DND-41 (cell line): ENCODE measurements at regions not wholly inside any gene's neighbourhood (a gene's known extent, or its start where the extent isn't known, plus 50 kb on each side); places are given as distances from the start of the nearest gene placed in this dataset.

Experiments used
- ATAC-seq: fragments of 200-7000 bp; cut with Tn5 transposase; 3 replicates; pipeline ENCODE4 v1.9.1; 2021; ENCODE audit warnings: low read depth; ENCODE audit not compliant: insufficient read depth
- DNase-seq: peaks from one replicate; pipeline ENCODE4 v3.0.0-alpha.2; 2020
- H2AFZ ChIP-seq: 2 replicates; pipeline ENCODE4 v1.6.0; 2012; ENCODE audit warnings: low read depth, low read length
- H3K27ac ChIP-seq: 2 replicates; pipeline ENCODE4 v1.5.1; 2012; ENCODE audit warnings: low read length, inconsistent platforms
- H3K27me3 ChIP-seq: fragments of 200-600 bp; sonication (generic); 2 replicates; pipeline ENCODE4 v1.6.0; 2012; ENCODE audit warnings: low read length, mild to moderate bottlenecking, inconsistent platforms; ENCODE audit not compliant: insufficient read depth, poor library complexity
- H3K36me3 ChIP-seq: 2 replicates; pipeline ENCODE4 v1.5.1; 2012; ENCODE audit warnings: low read length, inconsistent platforms; ENCODE audit not compliant: insufficient read depth
- H3K4me1 ChIP-seq: 2 replicates; pipeline ENCODE4 v1.5.1; 2012; ENCODE audit warnings: mild to moderate bottlenecking, low read length; ENCODE audit not compliant: insufficient read depth
- H3K4me2 ChIP-seq: 2 replicates; pipeline ENCODE4 v1.6.0; 2012; ENCODE audit warnings: mild to moderate bottlenecking, moderate library complexity, low read length, inconsistent platforms; ENCODE audit not compliant: insufficient read depth
- H3K4me3 ChIP-seq, 2 experiments: fragments of 200-600 bp in 1 of 2; shearing (Covaris generic) in 1 of 2; 2 replicates each; pipeline ENCODE4 v1.5.1; 2012 to 2016; ENCODE audit warnings: inconsistent platforms in 2 of 2, low read length in 2 of 2, mild to moderate bottlenecking in 2 of 2, low read depth in 1 of 2, moderate library complexity in 1 of 2
- H3K79me2 ChIP-seq: 2 replicates; pipeline ENCODE4 v1.6.0; 2012; ENCODE audit warnings: low read length, inconsistent platforms; ENCODE audit not compliant: insufficient read depth
- H3K9ac ChIP-seq: 2 replicates; pipeline ENCODE4 v1.6.0; 2012; ENCODE audit warnings: low read depth, mild to moderate bottlenecking, inconsistent platforms, low read length, moderate library complexity
- H3K9me3 ChIP-seq: 2 replicates; pipeline ENCODE4 v1.5.1; 2012; ENCODE audit warnings: low read length, moderate library complexity, mild to moderate bottlenecking, inconsistent platforms; ENCODE audit not compliant: insufficient read depth, severe bottlenecking
- H4K20me1 ChIP-seq: 2 replicates; pipeline ENCODE4 v1.6.0; 2012; ENCODE audit warnings: low read length; ENCODE audit not compliant: insufficient read depth
- CTCF ChIP-seq: IDR thresholded peaks from 2 replicates; pipeline ENCODE4 v1.5.1; 2012; ENCODE audit warnings: borderline replicate concordance, low read length, moderate library complexity, mild to moderate bottlenecking; ENCODE audit not compliant: poor library complexity, severe bottlenecking; ENCODE audit errors: extremely low read depth
- EZH2 ChIP-seq: IDR thresholded peaks from 3 replicates; pipeline ENCODE4 v1.6.1; 2012; ENCODE audit warnings: borderline replicate concordance, low read depth, mild to moderate bottlenecking, moderate library complexity, low read length, inconsistent platforms; ENCODE audit not compliant: severe bottlenecking

GRCh38 chr9:119802133-119802532 is 432.9 kb upstream of the BRINP1 start:
- H3K27ac ChIP-seq: no peak overlapping the region
- H3K9ac ChIP-seq: no peak overlapping the region
- ATAC-seq: no peak

GRCh38 chr9:119801311-119801710 is 432.1 kb upstream of the BRINP1 start:
- Histone ChIP-seq H4K20me1 (no peaks in the 10 kb centered on the region), H3K9ac (no peak overlapping the region), H3K79me2 (no peaks in the 10 kb centered on the region), H3K4me1 (no peaks in the 10 kb centered on the region), H3K4me2 (no peak overlapping the region), H2AFZ (no peak overlapping the region), H3K27me3 (no peaks in the 10 kb centered on the region), H3K36me3 (no peaks in the 10 kb centered on the region), H3K4me3 (no peak overlapping the region), H3K9me3 (no peaks in the 10 kb centered on the region), H3K27ac (no peak overlapping the region)
- TF ChIP-seq CTCF (no peak), EZH2 (no peak)
- ATAC-seq (no peak), DNase-seq (no peak)

More at GRCh38 chr9:119802133-119802532, 432.9 kb upstream of the BRINP1 start:
- Histone ChIP-seq H3K4me2 (no peak overlapping the region), H3K4me3 (no peak overlapping the region), H3K4me1 (no peaks in the 10 kb centered on the region), H4K20me1 (no peaks in the 10 kb centered on the region), H3K36me3 (no peaks in the 10 kb centered on the region), H3K79me2 (no peaks in the 10 kb centered on the region), H3K9me3 (no peaks in the 10 kb centered on the region), H2AFZ (no peak overlapping the region), H3K27me3 (no peaks in the 10 kb centered on the region)
- DNase-seq: no peak
- no peak for TF ChIP-seq CTCF
- no peak for TF ChIP-seq EZH2

- no peak overlapping the region for H3K27ac ChIP-seq
- no peak overlapping the region for H2AFZ ChIP-seq
These were observed 426.2 kb upstream of the BRINP1 start for GRCh38 chr9:119795395-119795794.

More at GRCh38 chr9:119795395-119795794, 426.2 kb upstream of the BRINP1 start:
- H3K9ac ChIP-seq: no peak overlapping the region
- H3K4me2 ChIP-seq: no peak overlapping the region
- no peak for TF ChIP-seq CTCF
- no peak for TF ChIP-seq EZH2
- ATAC-seq (no peak), DNase-seq (no peak)
- H3K4me1 ChIP-seq: no peaks in the 10 kb centered on the region
- H3K4me3 ChIP-seq: no peak overlapping the region
- H3K27me3 ChIP-seq: peaks cover 3% of the 10 kb centered on the region
- no peaks in the 10 kb centered on the region for H3K36me3 ChIP-seq
- no peaks in the 10 kb centered on the region for H4K20me1 ChIP-seq
- H3K9me3 ChIP-seq: no peaks in the 10 kb centered on the region
- no peaks in the 10 kb centered on the region for H3K79me2 ChIP-seq
